ENCODE measurements at regions not wholly inside any gene's neighbourhood (a gene's known extent, or its start where the extent isn't known, plus 50 kb on each side); places are given as distances from the start of the nearest gene placed in this dataset.

GRCh38 chr2:128874608-128875007 is 555.9 kb upstream of the HS6ST1 start:
- DNase-seq (ENCODE audit: low read depth), result no peak
- TF ChIP-seq CTCF (IDR thresholded peaks at IDR 0.05; ENCODE audit: control insufficient read depth, extremely low read depth, insufficient read depth), result no peak
- H3K4me3 ChIP-seq (ENCODE audit: low read depth, low read length), result no peak overlapping the region

- DNase-seq (ENCODE audit: low read depth), result no peak
- no peak for TF ChIP-seq CTCF (IDR thresholded peaks at IDR 0.05; ENCODE audit: control insufficient read depth, extremely low read depth, insufficient read depth)
- H3K4me3 ChIP-seq (ENCODE audit: low read depth, low read length), result no peak overlapping the region
These were observed 558.6 kb upstream of the HS6ST1 start for GRCh38 chr2:128876986-128877983.

DNA sequence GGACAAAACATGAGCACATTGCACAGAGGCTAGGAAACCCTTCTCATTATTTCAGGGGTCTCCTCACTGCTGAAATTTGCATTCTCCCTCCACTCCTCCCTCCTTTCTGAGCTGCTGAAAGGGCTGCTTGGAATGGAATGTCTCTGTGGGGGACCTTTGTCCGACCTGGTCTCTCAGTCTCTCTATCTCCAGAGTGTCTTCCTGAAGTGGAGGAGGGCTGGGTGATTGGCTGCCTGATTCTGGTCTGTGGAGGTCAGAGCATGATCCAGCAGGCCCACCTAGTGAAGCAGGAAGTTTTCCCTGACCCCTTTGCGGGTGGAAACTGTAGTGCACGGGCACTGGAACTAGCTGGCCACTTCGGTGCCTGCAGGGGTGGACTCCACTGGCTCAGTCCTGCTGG is 560.5 kb upstream of the HS6ST1 start:
- H3K4me3 ChIP-seq (ENCODE audit: low read depth, low read length), result no peak overlapping the region
- no peak for DNase-seq (ENCODE audit: low read depth)
- TF ChIP-seq CTCF (IDR thresholded peaks at IDR 0.05; ENCODE audit: control insufficient read depth, extremely low read depth, insufficient read depth), result no peak

DNA sequence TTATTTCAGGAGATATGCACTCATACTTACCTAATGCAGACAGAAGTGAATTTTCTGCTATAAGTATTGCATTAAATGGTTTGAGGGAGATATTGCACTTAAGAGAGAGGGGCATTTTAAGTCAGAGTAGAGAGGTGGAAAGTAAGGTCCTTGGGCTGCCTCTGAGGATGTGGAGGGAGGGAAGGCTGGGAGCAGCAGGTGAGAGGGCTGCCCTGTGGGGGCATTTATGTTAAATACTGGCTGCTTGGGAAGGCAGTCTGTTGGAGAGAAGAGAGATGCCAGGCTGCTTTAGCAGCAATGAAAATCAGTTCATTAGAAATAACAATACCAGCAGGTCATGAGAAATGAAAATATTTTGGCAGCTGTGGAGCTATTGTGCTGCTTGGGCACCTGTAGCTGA is 576.2 kb upstream of the HS6ST1 start:
- H3K4me3 ChIP-seq (ENCODE audit: low read depth, low read length), result no peak overlapping the region
- DNase-seq (ENCODE audit: low read depth), result no peak
- no peak for TF ChIP-seq CTCF (IDR thresholded peaks at IDR 0.05; ENCODE audit: control insufficient read depth, extremely low read depth, insufficient read depth)

DNA sequence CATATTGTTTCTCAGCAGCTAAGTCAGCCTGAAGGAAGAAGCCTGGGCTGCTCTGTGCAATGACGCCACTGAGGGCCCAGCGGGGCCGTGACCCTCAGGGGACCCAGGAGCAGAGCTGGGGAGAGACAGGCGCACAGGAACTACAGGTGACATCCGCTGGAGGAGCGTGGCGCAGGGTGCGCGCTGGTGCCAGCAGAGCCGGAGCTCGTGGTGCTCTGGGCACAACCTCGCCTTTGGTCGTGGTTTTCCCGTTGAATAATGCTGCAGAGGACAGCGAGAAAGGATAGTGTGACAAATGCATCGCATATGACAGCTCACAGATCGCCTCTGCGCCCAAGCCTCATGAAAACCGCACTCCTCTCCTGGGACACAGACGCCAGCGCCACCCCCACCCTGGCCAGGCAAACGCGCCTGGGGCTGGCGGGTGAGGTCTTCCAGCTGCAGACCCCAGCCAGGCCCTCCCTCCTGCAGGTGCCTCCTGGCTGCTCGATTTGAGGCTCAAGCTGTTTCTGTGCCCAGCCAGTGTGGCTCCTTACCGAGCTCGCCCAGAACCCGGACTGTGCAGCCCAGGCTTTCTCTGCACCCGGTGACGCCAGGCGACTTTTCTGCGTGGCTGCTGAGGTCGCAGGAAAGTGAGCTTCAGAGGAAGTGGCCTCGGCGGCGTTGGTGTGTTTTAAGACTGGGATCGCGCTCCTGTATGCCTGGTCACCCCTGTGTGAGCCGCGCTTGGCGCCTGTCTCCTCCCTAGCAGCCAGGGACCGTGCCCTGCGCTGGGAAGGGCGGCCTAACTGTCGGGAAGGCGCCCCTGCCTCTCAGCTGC is 583.1 kb upstream of the HS6ST1 start:
- DNase-seq (ENCODE audit: low read depth), result no peak
- TF ChIP-seq CTCF (IDR thresholded peaks at IDR 0.05; ENCODE audit: control insufficient read depth, extremely low read depth, insufficient read depth), result no peak
- H3K4me3 ChIP-seq (ENCODE audit: low read depth, low read length), result no peak overlapping the region

- no peak for DNase-seq (ENCODE audit: low read depth)
- no peak overlapping the region for H3K4me3 ChIP-seq (ENCODE audit: low read depth, low read length)
- no peak for TF ChIP-seq CTCF (IDR thresholded peaks at IDR 0.05; ENCODE audit: control insufficient read depth, extremely low read depth, insufficient read depth)
These were observed 585.0 kb upstream of the HS6ST1 start for GRCh38 chr2:128903637-128904036.

All from LNCaP clone FGC (cell line).